RWPE2 (cell line): ENCODE measurements at regions not wholly inside any gene's neighbourhood (a gene's known extent, or its start where the extent isn't known, plus 50 kb on each side); places are given as distances from the start of the nearest gene placed in this dataset.

Source experiments
- ATAC-seq: fragments of 200-7000 bp; cut with Tn5 transposase; 3 replicates; pipeline ENCODE4 v1.9.1; 2021; ENCODE audit warnings: low read depth
- DNase-seq: peaks from one replicate; pipeline ENCODE4 v3.0.0-alpha.2; 2020; ENCODE audit warnings: low spot score
- H3K27ac ChIP-seq: fragments of 450-650 bp; 2 replicates; pipeline ENCODE4 v1.5.1; 2017; ENCODE audit warnings: mild to moderate bottlenecking; ENCODE audit not compliant: poor library complexity, severe bottlenecking
- H3K27me3 ChIP-seq: fragments of 250-450 bp; sonication (Bioruptor Pico); 2 replicates; pipeline ENCODE4 v1.5.1; 2021; ENCODE audit warnings: mild to moderate bottlenecking, moderate library complexity; ENCODE audit not compliant: insufficient read depth, poor library complexity, severe bottlenecking
- H3K36me3 ChIP-seq: fragments of 250-450 bp; sonication (Bioruptor Pico); 2 replicates; pipeline ENCODE4 v1.5.1; 2020; ENCODE audit warnings: low read depth, mild to moderate bottlenecking, moderate library complexity
- H3K4me1 ChIP-seq: fragments of 250-450 bp; sonication (Bioruptor Pico); 2 replicates; pipeline ENCODE4 v1.5.1; 2021; ENCODE audit warnings: mild to moderate bottlenecking, moderate library complexity; ENCODE audit not compliant: insufficient read depth, poor library complexity, severe bottlenecking
- H3K4me3 ChIP-seq: fragments of 250-450 bp; sonication (Bioruptor Pico); 2 replicates; pipeline ENCODE4 v1.5.1; 2021; ENCODE audit warnings: mild to moderate bottlenecking, moderate library complexity; ENCODE audit not compliant: severe bottlenecking
- H3K9me3 ChIP-seq: fragments of 250-450 bp; sonication (Bioruptor Pico); 2 replicates; pipeline ENCODE4 v1.5.1; 2021; ENCODE audit warnings: mild to moderate bottlenecking, moderate library complexity; ENCODE audit not compliant: severe bottlenecking
- CTCF ChIP-seq: fragments of 450-650 bp; IDR thresholded peaks from one replicate; pipeline ENCODE4 v1.5.1; 2017; ENCODE audit warnings: mild to moderate bottlenecking, moderate library complexity; ENCODE audit not compliant: poor library complexity, severe bottlenecking

DNA sequence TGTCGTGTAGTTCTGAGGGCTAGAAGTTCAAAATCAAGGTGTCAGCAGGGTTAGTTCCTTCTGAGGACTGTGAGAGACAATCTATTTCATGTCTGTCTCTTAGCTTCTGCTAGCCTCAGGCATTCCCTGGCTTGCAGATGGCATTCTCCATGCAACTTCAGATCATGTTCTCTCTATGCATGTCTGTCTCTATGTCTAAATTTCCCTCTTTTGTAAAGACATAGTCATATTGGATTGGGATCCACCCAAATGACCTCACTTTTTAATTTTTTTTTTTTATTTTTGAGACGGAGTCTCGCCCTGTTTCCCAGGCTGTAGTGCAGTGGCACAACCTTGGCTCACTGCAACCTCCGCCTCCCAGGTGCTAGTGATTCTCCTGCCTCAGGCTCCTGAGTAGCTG, 104.6 kb downstream of the RAP2B start:
- Histone ChIP-seq H3K27me3 (no peaks in the 10 kb centered on the region), H3K4me1 (no peaks in the 10 kb centered on the region), H3K9me3 (no peaks in the 10 kb centered on the region), H3K36me3 (no peaks in the 10 kb centered on the region), H3K27ac (no peak overlapping the region), H3K4me3 (no peak overlapping the region)
- ATAC-seq (no peak), DNase-seq (no peak)
- no peak for TF ChIP-seq CTCF

- no peak overlapping the region for H3K27ac ChIP-seq
- H3K4me3 ChIP-seq, result no peak overlapping the region
- no peak for TF ChIP-seq CTCF
- no peaks in the 10 kb centered on the region for H3K4me1 ChIP-seq
- DNase-seq (no peak), ATAC-seq (no peak)
- no peaks in the 10 kb centered on the region for H3K27me3 ChIP-seq
- no peaks in the 10 kb centered on the region for H3K9me3 ChIP-seq
- no peaks in the 10 kb centered on the region for H3K36me3 ChIP-seq
These were observed 106.7 kb downstream of the RAP2B start for GRCh38 chr3:153268564-153269279.

DNA sequence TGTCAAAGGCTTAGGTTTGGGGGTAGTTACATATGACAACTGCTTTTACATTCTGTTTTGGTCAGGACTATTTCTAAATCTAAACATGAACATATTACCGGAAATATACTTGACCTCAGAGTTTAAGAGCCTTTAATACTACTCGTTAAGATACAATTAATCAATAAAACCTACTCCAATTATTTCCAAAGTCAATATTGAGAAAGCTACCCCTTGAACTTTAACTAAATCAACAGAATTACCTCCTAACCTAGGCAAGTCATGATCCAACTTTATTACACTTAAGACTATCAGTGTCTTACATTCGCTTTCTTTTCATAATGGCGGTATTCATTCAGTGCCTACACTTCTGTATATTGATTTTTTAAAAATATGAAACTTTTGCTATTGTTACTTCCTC, 107.7 kb downstream of the RAP2B start:
- DNase-seq, result no peak
- Histone ChIP-seq H3K9me3 (no peaks in the 10 kb centered on the region), H3K4me3 (no peak overlapping the region), H3K27ac (no peak overlapping the region), H3K27me3 (no peaks in the 10 kb centered on the region), H3K36me3 (no peaks in the 10 kb centered on the region), H3K4me1 (peaks cover 3% of the 10 kb centered on the region)
- TF ChIP-seq CTCF, result no peak
- ATAC-seq, result no peak

DNA sequence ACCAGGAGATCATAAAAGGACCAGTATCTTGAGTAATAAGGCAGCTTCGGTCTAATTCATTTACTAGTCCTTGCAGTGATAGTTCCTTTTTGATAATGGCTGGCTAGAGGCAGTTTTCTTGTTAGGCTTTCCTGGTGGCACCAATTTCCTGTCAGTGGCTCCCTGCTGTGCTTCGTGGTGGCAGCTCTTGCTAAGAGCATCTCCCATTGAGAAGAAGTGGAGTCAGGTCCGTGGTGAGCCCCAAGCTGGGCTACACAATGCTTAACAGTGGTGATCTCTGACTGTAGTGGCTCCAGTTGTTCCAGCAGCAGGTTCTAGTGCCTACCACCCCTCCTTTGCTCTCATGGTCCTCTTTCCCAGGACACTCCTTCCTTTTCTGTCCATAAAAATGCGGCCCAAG, 111.2 kb downstream of the RAP2B start:
- H3K9me3 ChIP-seq, result no peaks in the 10 kb centered on the region
- H3K4me3 ChIP-seq, result no peak overlapping the region
- DNase-seq, result no peak
- no peak for ATAC-seq
- no peaks in the 10 kb centered on the region for H3K36me3 ChIP-seq
- no peak overlapping the region for H3K27ac ChIP-seq
- TF ChIP-seq CTCF, result no peak
- peaks cover 13% of the 10 kb centered on the region for H3K4me1 ChIP-seq
- no peaks in the 10 kb centered on the region for H3K27me3 ChIP-seq

- H3K4me3 ChIP-seq, result no peak overlapping the region
- no peaks in the 10 kb centered on the region for H3K27me3 ChIP-seq
- TF ChIP-seq CTCF, result no peak
- peaks cover 13% of the 10 kb centered on the region for H3K4me1 ChIP-seq
- DNase-seq (no peak), ATAC-seq (peak; percentile 80)
- H3K36me3 ChIP-seq, result no peaks in the 10 kb centered on the region
- no peak overlapping the region for H3K27ac ChIP-seq
- no peaks in the 10 kb centered on the region for H3K9me3 ChIP-seq
These were observed 111.9 kb downstream of the RAP2B start for GRCh38 chr3:153273767-153274435.
